Activated CD8-positive, alpha-beta memory T cell treated with anti-CD3 and anti-CD28 coated beads for 48 hours (primary cell): ENCODE measurements at regions not wholly inside any gene's neighbourhood (a gene's known extent, or its start where the extent isn't known, plus 50 kb on each side); places are given as distances from the start of the nearest gene placed in this dataset.
"Not testable (repeated sequence)": the region's sequence is repeated elsewhere in the genome, so short reads cannot be mapped to it uniquely, and the experiment has no call there.

Experiments
- DNase-seq, 3 experiments: peaks; one replicate each; pipeline ENCODE4 v3.0.0-alpha.2; 2020; ENCODE audit warnings: low read depth in 2 of 3, low spot score in 2 of 3

GRCh38 chr16:58940609-58941008 lies 206.5 kb upstream of the GOT2 start:
- DNase-seq, result no peak

- DNase-seq, result no peak
Measured at GRCh38 chr16:58938811-58939210, 204.7 kb upstream of the GOT2 start.

DNA sequence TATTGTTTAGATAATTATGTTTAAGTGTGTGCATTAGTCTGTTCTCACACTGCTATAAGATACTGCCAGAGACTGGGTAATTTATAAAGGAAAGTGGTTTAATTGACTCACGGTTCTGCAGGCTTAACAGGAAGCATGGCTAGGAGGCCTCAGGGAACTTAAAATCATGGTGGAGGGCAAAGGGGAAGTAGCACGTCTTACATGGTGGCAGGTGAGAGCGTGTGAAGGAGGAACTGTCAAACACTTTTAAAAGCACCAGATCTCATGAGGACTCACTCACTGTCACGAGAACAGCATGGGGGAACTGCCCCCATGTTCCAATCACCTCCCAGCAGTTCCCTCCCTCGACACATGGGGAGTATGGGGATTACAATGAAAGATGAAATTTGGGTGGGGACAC lies 203.5 kb upstream of the GOT2 start:
- DNase-seq, result no peak

DNA sequence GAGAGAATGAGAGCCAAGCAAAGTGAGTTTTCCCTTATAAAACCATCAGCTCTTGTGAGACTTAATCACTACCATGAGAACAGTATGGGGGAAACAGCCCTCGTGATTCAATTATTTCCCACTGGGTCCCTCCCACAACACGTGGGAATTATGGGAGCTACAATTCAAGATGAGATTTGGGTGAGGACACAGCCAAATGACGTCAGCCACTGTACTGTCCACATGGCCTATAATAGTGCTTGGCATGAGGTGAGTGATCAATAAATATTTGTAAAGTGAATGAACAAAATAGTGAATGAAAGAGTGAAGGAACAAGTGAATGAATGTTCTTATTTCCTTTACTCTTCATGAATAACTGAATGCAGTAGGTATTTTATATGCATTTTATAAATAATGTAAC lies 199.1 kb upstream of the GOT2 start:
- DNase-seq, result no peak

- no peak for DNase-seq
Measured at GRCh38 chr16:58931436-58931835, 197.3 kb upstream of the GOT2 start.

- DNase-seq, result no peak
Measured at GRCh38 chr16:58923094-58923493, 189.0 kb upstream of the GOT2 start.

GRCh38 chr16:58913456-58913855 lies 179.3 kb upstream of the GOT2 start:
- no peak for DNase-seq

DNA sequence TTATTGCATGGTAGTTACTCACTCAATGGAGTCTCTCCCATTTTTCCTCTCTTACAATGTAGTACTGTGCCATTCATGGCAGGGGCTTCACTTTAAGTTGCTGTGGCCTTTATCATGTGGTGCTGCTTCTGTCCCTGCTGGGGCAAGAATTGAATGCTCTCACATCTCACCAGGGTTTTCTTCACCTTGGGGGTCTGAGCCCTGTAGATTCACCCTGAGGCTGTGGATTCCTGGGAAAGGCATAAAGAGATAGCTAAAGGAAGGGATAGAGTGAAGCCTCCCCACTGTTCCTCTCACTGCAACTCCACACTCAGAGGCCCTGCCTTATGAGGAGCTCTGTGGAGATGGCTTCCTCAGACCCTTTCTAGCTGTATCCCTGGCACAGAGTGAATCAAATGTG lies 178.5 kb upstream of the GOT2 start:
- no peak for DNase-seq

- DNase-seq, result no peak
Measured at GRCh38 chr16:58906981-58907715, 173.0 kb upstream of the GOT2 start.

- no peak for DNase-seq
Measured at GRCh38 chr16:58904291-58904690, 170.2 kb upstream of the GOT2 start.

DNA sequence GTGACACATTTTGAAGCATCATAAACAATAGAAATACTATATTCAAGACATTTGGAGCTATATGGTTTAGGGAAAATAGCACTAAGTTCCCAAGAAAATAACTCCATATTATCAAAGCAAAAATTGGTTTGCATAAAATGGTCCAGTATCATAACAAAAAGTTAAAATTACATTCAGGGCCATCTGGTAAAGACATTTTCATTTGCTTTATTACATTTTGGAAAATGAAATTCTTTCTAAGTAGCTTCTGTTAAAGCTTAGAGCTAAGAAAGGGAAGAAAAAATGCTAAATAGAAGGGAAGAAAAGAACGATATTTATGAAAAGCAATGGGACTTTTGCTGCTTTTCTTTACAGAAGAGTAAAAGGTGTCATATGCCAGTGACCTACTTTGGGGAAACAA lies 155.4 kb upstream of the GOT2 start:
- DNase-seq, result no peak

GRCh38 chr16:58885528-58886170 lies 151.5 kb upstream of the GOT2 start:
- no peak for DNase-seq

GRCh38 chr16:58884141-58884540 lies 150.0 kb upstream of the GOT2 start:
- DNase-seq, result no peak

GRCh38 chr16:58883131-58883530 lies 149.0 kb upstream of the GOT2 start:
- no peak for DNase-seq

- no peak for DNase-seq
Measured at GRCh38 chr16:58882292-58882691, 148.2 kb upstream of the GOT2 start.

GRCh38 chr16:58878641-58879040 lies 144.5 kb upstream of the GOT2 start:
- DNase-seq, result not testable (repeated sequence)

- no peak for DNase-seq
Measured at GRCh38 chr16:58866935-58867334, 132.8 kb upstream of the GOT2 start.

GRCh38 chr16:58863761-58864160 lies 129.6 kb upstream of the GOT2 start:
- DNase-seq, result no peak

DNA sequence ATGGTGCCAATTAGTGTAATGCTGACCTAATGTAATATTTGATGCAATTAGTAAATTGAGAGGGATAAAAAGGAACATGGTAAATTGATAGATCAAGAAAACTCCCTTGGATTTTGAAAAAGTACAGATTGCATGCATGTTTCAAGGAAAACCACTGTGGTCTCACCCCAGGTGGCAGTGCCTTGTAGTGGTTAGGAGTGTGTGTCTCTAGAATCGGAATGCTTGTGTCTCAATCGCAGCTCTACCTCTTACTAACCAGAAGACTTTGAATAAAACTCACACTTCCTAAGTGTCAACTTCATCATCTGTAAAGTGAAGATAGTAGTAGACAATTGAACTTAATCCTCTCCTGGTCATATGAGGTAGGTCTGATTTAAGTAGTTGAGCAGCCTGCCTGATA lies 128.9 kb upstream of the GOT2 start:
- no peak for DNase-seq

GRCh38 chr16:58862334-58863021 lies 128.4 kb upstream of the GOT2 start:
- DNase-seq, result no peak

GRCh38 chr16:58859958-58860669 lies 126.0 kb upstream of the GOT2 start:
- DNase-seq, result no peak

DNA sequence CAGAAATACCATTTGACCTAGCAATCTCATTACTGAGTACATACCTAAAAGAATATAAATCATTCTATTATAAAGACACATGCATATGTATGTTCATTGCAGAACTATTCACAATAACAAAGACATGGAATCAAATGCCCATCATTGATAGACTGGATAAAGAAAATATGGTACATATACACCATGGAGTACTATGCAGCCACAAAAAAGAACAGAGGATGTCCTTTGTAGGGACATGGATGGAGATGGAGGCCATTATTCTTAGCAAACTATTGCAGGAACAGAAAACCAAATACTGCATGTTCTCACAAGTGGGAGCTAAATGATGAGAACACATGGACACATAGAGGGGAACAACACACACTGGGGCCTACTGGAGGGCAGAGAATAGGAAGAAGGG lies 124.5 kb upstream of the GOT2 start:
- not testable (repeated sequence) for DNase-seq
